Activated naive CD4-positive, alpha-beta T cell treated with anti-CD3 and anti-CD28 coated beads for 36 hours (primary cell): ENCODE measurements at regions not wholly inside any gene's neighbourhood (a gene's known extent, or its start where the extent isn't known, plus 50 kb on each side); places are given as distances from the start of the nearest gene placed in this dataset.

Experiments used
- CTCF ChIA-PET: fragments of 350-600 bp; sonication (Branson Sonifier 250); formaldehyde crosslinking; loops from one replicate; lab custom pipeline; 2021; ENCODE audit warnings: antibody characterized with exemption; lab: Charles Lee
- DNase-seq: peaks from one replicate; pipeline ENCODE4 v3.0.0-alpha.2; 2020
- H3K27ac Mint-ChIP-seq: one replicate; pipeline ENCODE4 v1.8.0; 2021; ENCODE audit warnings: mild to moderate bottlenecking, mixed read lengths
- H3K27me3 Mint-ChIP-seq: one replicate; pipeline ENCODE4 v1.8.0; 2021; ENCODE audit warnings: low read depth, mixed read lengths
- H3K36me3 Mint-ChIP-seq: one replicate; pipeline ENCODE4 v1.8.0; 2021; ENCODE audit warnings: low read depth, mixed read lengths
- H3K4me1 Mint-ChIP-seq: one replicate; pipeline ENCODE4 v1.8.0; 2021; ENCODE audit warnings: low read depth, mixed read lengths
- H3K4me3 Mint-ChIP-seq: one replicate; pipeline ENCODE4 v1.8.0; 2021; ENCODE audit warnings: mild to moderate bottlenecking, moderate library complexity, mixed read lengths
- H3K9me3 Mint-ChIP-seq: one replicate; pipeline ENCODE4 v1.8.0; 2021; ENCODE audit warnings: mixed read lengths
- intact Hi-C: fragments of 100-400 bp; cut with micrococcal nuclease; formaldehyde crosslinking; loops from one replicate; pipeline ENCODE4 v1.15.1; 2023

DNA sequence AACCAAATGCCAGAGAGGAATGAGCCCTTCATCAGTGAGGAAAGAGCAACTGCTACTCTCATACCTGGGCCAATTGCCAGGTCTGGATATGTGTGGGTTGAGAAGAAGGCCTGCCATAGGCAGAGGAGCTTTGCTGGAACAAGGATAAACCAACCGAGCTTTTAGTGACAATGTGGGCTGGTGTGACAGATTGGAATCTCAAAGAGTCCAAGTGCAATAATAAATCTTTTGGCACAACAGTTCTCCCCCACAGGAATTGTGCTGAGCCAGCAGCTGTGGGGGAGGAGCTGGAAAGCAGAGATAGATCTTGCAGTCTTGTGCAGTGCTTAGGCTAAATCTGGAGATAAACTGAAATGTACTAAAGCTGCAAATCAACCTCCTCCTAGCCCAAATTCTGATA lies 79.4 kb upstream of the ISX start:
- no peak overlapping the region for H3K4me3 Mint-ChIP-seq
- H3K9me3 Mint-ChIP-seq: peaks cover 20% of the 10 kb centered on the region
- no peaks in the 10 kb centered on the region for H3K36me3 Mint-ChIP-seq
- CTCF ChIA-PET: interaction anchor here (0.7 kb wide), 1 partner anchor 90 kb away, joined by 3 read pairs; no protein-coding TSS in a partner anchor
- no peak overlapping the region for H3K27ac Mint-ChIP-seq
- peaks cover 12% of the 10 kb centered on the region for H3K27me3 Mint-ChIP-seq
- intact Hi-C loops: no loop called here
- no peaks in the 10 kb centered on the region for H3K4me1 Mint-ChIP-seq
- DNase-seq: no peak

DNA sequence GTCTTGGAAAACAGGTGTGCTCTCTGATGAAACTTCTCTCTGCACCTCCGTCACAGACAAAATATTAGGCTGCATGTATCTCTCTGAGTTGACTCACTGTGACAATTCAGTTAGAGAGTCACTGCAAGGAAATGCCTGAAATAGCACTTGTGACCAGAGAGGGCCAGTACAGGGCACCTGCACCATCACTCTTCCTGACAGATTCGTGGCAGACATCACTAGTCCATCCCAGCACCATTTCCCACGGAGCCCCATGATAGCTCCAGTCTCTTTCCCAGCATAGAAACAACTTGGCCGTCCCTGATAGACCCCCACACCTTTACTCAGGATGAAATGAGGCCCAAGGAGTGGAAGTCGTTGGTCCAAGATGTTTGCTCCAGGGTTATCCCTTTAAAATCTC lies 73.3 kb upstream of the ISX start:
- CTCF ChIA-PET: no interaction called here
- Mint-ChIP-seq H3K27ac (no peak overlapping the region), H3K27me3 (peaks cover 6% of the 10 kb centered on the region), H3K4me1 (no peaks in the 10 kb centered on the region), H3K4me3 (no peak overlapping the region), H3K9me3 (peaks cover 5% of the 10 kb centered on the region), H3K36me3 (no peaks in the 10 kb centered on the region)
- DNase-seq: no peak
- intact Hi-C loops: no loop called here

DNA sequence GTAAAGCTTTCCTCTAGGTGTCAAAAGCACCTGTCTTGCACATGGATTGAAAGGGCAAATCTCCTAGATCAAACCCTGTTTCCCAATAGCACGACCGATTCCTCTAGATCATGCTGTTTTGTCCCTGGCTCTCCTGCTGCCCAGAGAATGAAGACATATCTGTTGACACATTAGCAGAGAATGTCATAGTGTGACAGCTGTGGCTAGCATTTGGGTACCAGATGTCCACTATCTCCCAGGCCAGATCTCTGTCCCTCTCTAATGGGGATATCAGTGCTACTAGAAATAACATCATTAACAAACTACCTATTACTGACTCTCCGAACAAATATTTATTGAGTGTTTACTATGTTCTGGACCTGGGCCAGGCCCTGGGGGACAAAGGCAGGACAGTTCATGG lies 72.4 kb upstream of the ISX start:
- H3K27ac Mint-ChIP-seq: no peak overlapping the region
- no peak overlapping the region for H3K4me3 Mint-ChIP-seq
- peaks cover 6% of the 10 kb centered on the region for H3K27me3 Mint-ChIP-seq
- H3K36me3 Mint-ChIP-seq: no peaks in the 10 kb centered on the region
- CTCF ChIA-PET: no interaction called here
- H3K4me1 Mint-ChIP-seq: no peaks in the 10 kb centered on the region
- no peak for DNase-seq
- intact Hi-C loops: no loop called here
- peaks cover under 1% of the 10 kb centered on the region for H3K9me3 Mint-ChIP-seq

DNA sequence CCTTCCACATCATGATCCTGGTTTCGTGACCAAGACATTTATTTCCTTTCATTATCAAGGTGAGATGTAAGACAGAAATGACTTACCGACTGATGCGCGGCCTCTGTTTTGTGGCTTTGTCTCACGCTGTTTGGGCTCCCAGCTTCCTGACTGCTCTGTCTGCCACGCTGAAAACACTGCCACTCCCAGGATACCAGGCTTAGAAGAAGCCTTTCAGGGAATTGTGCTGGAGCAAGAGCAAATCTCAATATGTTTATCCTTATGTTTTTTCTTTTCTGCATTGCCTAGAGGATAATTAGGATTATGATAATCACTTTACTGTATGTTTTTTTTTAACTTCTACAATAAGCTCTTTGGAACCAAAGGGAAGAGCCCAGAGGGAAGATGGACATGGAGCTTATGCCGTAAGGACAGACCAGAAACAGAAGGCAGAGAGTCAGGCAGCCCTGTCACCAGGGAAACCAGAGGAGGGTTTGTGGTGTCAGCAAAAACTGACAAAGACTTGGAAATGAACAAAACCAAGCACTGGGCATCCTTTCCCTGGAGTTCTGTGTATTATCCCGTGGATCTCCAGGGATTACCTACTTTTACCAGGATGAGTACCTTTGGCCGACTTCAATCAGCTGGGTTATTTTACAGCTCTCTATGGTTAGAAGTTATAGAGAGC lies 68.2 kb upstream of the ISX start:
- H3K4me3 Mint-ChIP-seq: no peak overlapping the region
- CTCF ChIA-PET: no interaction called here
- intact Hi-C loops: no loop called here

DNA sequence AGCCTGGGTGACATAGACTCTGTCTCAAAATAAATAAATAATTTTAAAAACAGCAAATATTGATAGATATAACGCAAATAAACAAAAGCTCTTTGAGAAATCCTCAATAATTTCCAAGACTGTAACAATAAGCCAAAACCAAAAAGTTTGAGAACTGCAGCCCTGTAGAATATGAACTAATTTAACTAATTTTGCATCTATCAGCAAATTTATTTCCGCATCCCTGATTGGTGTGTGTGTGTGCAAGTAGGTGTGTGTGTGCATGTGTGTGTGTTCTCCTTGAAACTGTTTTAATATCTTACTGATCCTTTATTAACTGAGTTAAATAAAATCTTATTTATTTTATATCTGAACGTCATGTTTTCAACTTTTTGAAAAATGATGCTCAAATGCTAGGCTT lies 67.0 kb upstream of the ISX start:
- Mint-ChIP-seq H3K27ac (no peak overlapping the region), H3K36me3 (no peaks in the 10 kb centered on the region), H3K27me3 (peaks cover 9% of the 10 kb centered on the region), H3K9me3 (no peaks in the 10 kb centered on the region), H3K4me1 (no peaks in the 10 kb centered on the region), H3K4me3 (no peak overlapping the region)
- CTCF ChIA-PET: no interaction called here
- intact Hi-C loops: no loop called here
- DNase-seq: no peak

More for the DNA sequence above, 68.2 kb upstream of the ISX start:
- Mint-ChIP-seq H3K4me1 (no peaks in the 10 kb centered on the region), H3K9me3 (no peaks in the 10 kb centered on the region), H3K36me3 (no peaks in the 10 kb centered on the region), H3K27ac (no peak overlapping the region), H3K27me3 (peaks cover 9% of the 10 kb centered on the region)
- DNase-seq: no peak

DNA sequence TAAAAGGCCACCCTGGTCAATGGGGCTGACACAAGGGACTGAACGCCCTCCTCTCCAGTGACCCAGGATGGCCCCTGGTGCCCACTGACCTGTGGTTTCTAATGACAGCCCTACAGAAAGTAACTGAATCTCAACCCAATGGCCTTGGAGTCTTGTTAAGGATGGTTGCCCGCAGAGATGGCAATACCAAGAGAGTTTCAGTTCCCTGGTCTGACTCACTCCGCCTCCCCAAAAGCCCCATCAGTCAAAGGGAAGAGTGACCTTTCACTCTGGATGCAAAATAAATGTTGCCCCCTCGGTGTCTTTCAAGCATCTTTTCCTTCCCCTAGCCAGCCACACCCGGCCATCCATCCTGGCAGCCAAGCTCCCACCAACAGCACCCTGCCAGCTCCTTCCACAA lies 57.7 kb upstream of the ISX start:
- Mint-ChIP-seq H3K9me3 (no peaks in the 10 kb centered on the region), H3K27ac (no peak overlapping the region), H3K4me1 (no peaks in the 10 kb centered on the region), H3K36me3 (no peaks in the 10 kb centered on the region), H3K27me3 (peaks cover 12% of the 10 kb centered on the region), H3K4me3 (no peak overlapping the region)
- intact Hi-C loops: no loop called here
- no peak for DNase-seq
- CTCF ChIA-PET: no interaction called here

DNA sequence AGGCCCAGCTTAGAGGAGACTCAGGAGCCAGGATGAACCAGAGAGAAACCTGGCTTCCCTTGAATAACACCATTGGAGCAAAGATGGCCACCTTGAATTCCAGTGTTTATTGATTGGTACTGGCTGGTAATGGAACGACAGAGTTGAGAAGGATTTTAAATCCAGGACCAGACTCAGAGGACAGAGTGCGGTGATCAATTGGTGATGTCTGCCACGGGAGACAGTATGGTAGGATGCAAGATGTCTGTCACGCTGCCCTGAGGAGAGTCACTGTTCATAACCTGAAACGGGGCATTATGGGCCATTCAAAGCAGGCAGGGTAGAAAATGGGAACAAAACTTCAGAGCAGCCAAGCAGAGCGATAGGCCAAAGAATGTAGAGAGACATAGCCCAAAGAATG lies 55.4 kb upstream of the ISX start:
- no peaks in the 10 kb centered on the region for H3K4me1 Mint-ChIP-seq

DNA sequence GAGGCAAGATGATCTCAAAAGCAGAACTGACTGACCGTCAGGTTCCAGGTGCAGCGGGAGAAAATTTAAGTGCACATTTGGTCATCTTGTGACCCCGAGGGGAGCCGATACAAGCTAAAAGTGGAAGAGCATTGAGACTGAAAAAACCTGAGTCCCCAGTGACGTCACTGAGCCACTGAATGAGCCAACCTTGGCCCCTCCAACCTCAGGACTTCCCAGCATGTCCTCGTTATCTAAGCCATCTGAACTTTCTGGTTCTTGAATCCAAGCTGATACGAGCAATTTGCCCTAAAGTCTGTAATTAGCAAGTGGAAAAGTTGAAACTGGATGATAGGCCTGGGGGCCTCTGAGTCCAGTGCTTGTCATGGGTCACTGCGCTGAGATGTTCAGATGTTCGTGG lies 51.1 kb upstream of the ISX start:
- intact Hi-C loops: no loop called here
- no peaks in the 10 kb centered on the region for H3K9me3 Mint-ChIP-seq
- no peaks in the 10 kb centered on the region for H3K27me3 Mint-ChIP-seq
- no peaks in the 10 kb centered on the region for H3K36me3 Mint-ChIP-seq
- H3K4me1 Mint-ChIP-seq: no peaks in the 10 kb centered on the region
- H3K27ac Mint-ChIP-seq: no peak overlapping the region
- H3K4me3 Mint-ChIP-seq: no peak overlapping the region
- no peak for DNase-seq
- CTCF ChIA-PET: interaction anchor here (0.7 to 1.2 kb wide), 2 partner anchors 9 to 696 kb away, joined by 4 to 5 read pairs; no protein-coding TSS in a partner anchor

More for the DNA sequence above, 55.4 kb upstream of the ISX start:
- Mint-ChIP-seq H3K4me3 (no peak overlapping the region), H3K27ac (no peak overlapping the region), H3K27me3 (peaks cover 8% of the 10 kb centered on the region), H3K9me3 (no peaks in the 10 kb centered on the region), H3K36me3 (no peaks in the 10 kb centered on the region)
- CTCF ChIA-PET: interaction anchor here (1.3 kb wide), 1 partner anchor 13 kb away, joined by 3 read pairs; no protein-coding TSS in a partner anchor
- DNase-seq: no peak
- intact Hi-C loops: no loop called here
